ENCODE measurements at regions not wholly inside any gene's neighbourhood (a gene's known extent, or its start where the extent isn't known, plus 50 kb on each side); places are given as distances from the start of the nearest gene placed in this dataset.

GRCh38 chr2:193538061-193538460 lies 1343.3 kb upstream of the TMEFF2 start:
- H3K36me3 ChIP-seq (ENCODE audit: control insufficient read depth, insufficient read depth, low read length): no peaks in the 10 kb centered on the region
- H3K9ac ChIP-seq (ENCODE audit: low read length): no peak overlapping the region
- no peak overlapping the region for H3K4me3 ChIP-seq (ENCODE audit: low read length)
- H3K27me3 ChIP-seq (ENCODE audit: control insufficient read depth, insufficient read depth, low read length): no peaks in the 10 kb centered on the region
- H3K4me1 ChIP-seq (ENCODE audit: control insufficient read depth, insufficient read depth, low read length): no peaks in the 10 kb centered on the region
- no peak overlapping the region for H3K27ac ChIP-seq (ENCODE audit: low read depth, low read length)

GRCh38 chr2:193537531-193537930 lies 1342.8 kb upstream of the TMEFF2 start:
- H3K36me3 ChIP-seq (ENCODE audit: control insufficient read depth, insufficient read depth, low read length): no peaks in the 10 kb centered on the region
- H3K27me3 ChIP-seq (ENCODE audit: control insufficient read depth, insufficient read depth, low read length): no peaks in the 10 kb centered on the region
- H3K4me1 ChIP-seq (ENCODE audit: control insufficient read depth, insufficient read depth, low read length): no peaks in the 10 kb centered on the region
- no peak overlapping the region for H3K27ac ChIP-seq (ENCODE audit: low read depth, low read length)
- H3K4me3 ChIP-seq (ENCODE audit: low read length): no peak overlapping the region
- H3K9ac ChIP-seq (ENCODE audit: low read length): no peak overlapping the region

- Histone ChIP-seq H3K36me3 (ENCODE audit: control insufficient read depth, insufficient read depth, low read length) (no peaks in the 10 kb centered on the region), H3K27ac (ENCODE audit: low read depth, low read length) (no peak overlapping the region), H3K4me1 (ENCODE audit: control insufficient read depth, insufficient read depth, low read length) (no peaks in the 10 kb centered on the region), H3K9ac (ENCODE audit: low read length) (no peak overlapping the region), H3K27me3 (ENCODE audit: control insufficient read depth, insufficient read depth, low read length) (no peaks in the 10 kb centered on the region), H3K4me3 (ENCODE audit: low read length) (no peak overlapping the region)
Observed at GRCh38 chr2:193528458-193528857, 1333.7 kb upstream of the TMEFF2 start.

- no peak overlapping the region for H3K4me3 ChIP-seq (ENCODE audit: low read length)
- H3K4me1 ChIP-seq (ENCODE audit: control insufficient read depth, insufficient read depth, low read length): no peaks in the 10 kb centered on the region
- no peaks in the 10 kb centered on the region for H3K36me3 ChIP-seq (ENCODE audit: control insufficient read depth, insufficient read depth, low read length)
Observed at GRCh38 chr2:193527146-193527545, 1332.4 kb upstream of the TMEFF2 start.

GRCh38 chr2:193523662-193524061 lies 1328.9 kb upstream of the TMEFF2 start:
- no peak overlapping the region for H3K4me3 ChIP-seq (ENCODE audit: low read length)
- H3K36me3 ChIP-seq (ENCODE audit: control insufficient read depth, insufficient read depth, low read length): no peaks in the 10 kb centered on the region
- no peak overlapping the region for H3K9ac ChIP-seq (ENCODE audit: low read length)
- no peaks in the 10 kb centered on the region for H3K4me1 ChIP-seq (ENCODE audit: control insufficient read depth, insufficient read depth, low read length)
- H3K27ac ChIP-seq (ENCODE audit: low read depth, low read length): no peak overlapping the region
- H3K27me3 ChIP-seq (ENCODE audit: control insufficient read depth, insufficient read depth, low read length): no peaks in the 10 kb centered on the region

More at GRCh38 chr2:193527146-193527545, 1332.4 kb upstream of the TMEFF2 start:
- Histone ChIP-seq H3K9ac (ENCODE audit: low read length) (no peak overlapping the region), H3K27me3 (ENCODE audit: control insufficient read depth, insufficient read depth, low read length) (no peaks in the 10 kb centered on the region), H3K27ac (ENCODE audit: low read depth, low read length) (no peak overlapping the region)

GRCh38 chr2:193521523-193521922 lies 1326.8 kb upstream of the TMEFF2 start:
- Histone ChIP-seq H3K4me1 (ENCODE audit: control insufficient read depth, insufficient read depth, low read length) (no peaks in the 10 kb centered on the region), H3K9ac (ENCODE audit: low read length) (no peak overlapping the region), H3K36me3 (ENCODE audit: control insufficient read depth, insufficient read depth, low read length) (no peaks in the 10 kb centered on the region)

GRCh38 chr2:193520709-193521458 lies 1326.2 kb upstream of the TMEFF2 start:
- no peaks in the 10 kb centered on the region for H3K4me1 ChIP-seq (ENCODE audit: control insufficient read depth, insufficient read depth, low read length)
- H3K27ac ChIP-seq (ENCODE audit: low read depth, low read length): no peak overlapping the region
- no peaks in the 10 kb centered on the region for H3K27me3 ChIP-seq (ENCODE audit: control insufficient read depth, insufficient read depth, low read length)
- no peak overlapping the region for H3K4me3 ChIP-seq (ENCODE audit: low read length)
- no peak overlapping the region for H3K9ac ChIP-seq (ENCODE audit: low read length)
- no peaks in the 10 kb centered on the region for H3K36me3 ChIP-seq (ENCODE audit: control insufficient read depth, insufficient read depth, low read length)

More at GRCh38 chr2:193521523-193521922, 1326.8 kb upstream of the TMEFF2 start:
- H3K27me3 ChIP-seq (ENCODE audit: control insufficient read depth, insufficient read depth, low read length): no peaks in the 10 kb centered on the region
- no peak overlapping the region for H3K27ac ChIP-seq (ENCODE audit: low read depth, low read length)
- H3K4me3 ChIP-seq (ENCODE audit: low read length): no peak overlapping the region

- H3K36me3 ChIP-seq (ENCODE audit: control insufficient read depth, insufficient read depth, low read length): no peaks in the 10 kb centered on the region
- H3K4me1 ChIP-seq (ENCODE audit: control insufficient read depth, insufficient read depth, low read length): no peaks in the 10 kb centered on the region
- H3K9ac ChIP-seq (ENCODE audit: low read length): no peak overlapping the region
- H3K27me3 ChIP-seq (ENCODE audit: control insufficient read depth, insufficient read depth, low read length): no peaks in the 10 kb centered on the region
- H3K4me3 ChIP-seq (ENCODE audit: low read length): no peak overlapping the region
- no peak overlapping the region for H3K27ac ChIP-seq (ENCODE audit: low read depth, low read length)
Observed at GRCh38 chr2:193518041-193518817, 1323.5 kb upstream of the TMEFF2 start.

GRCh38 chr2:193517615-193518014 lies 1322.9 kb upstream of the TMEFF2 start:
- Histone ChIP-seq H3K27me3 (ENCODE audit: control insufficient read depth, insufficient read depth, low read length) (no peaks in the 10 kb centered on the region), H3K36me3 (ENCODE audit: control insufficient read depth, insufficient read depth, low read length) (no peaks in the 10 kb centered on the region), H3K9ac (ENCODE audit: low read length) (no peak overlapping the region), H3K4me1 (ENCODE audit: control insufficient read depth, insufficient read depth, low read length) (no peaks in the 10 kb centered on the region), H3K4me3 (ENCODE audit: low read length) (no peak overlapping the region), H3K27ac (ENCODE audit: low read depth, low read length) (no peak overlapping the region)

- Histone ChIP-seq H3K36me3 (ENCODE audit: control insufficient read depth, insufficient read depth, low read length) (no peaks in the 10 kb centered on the region), H3K4me3 (ENCODE audit: low read length) (no peak overlapping the region), H3K9ac (ENCODE audit: low read length) (no peak overlapping the region), H3K4me1 (ENCODE audit: control insufficient read depth, insufficient read depth, low read length) (no peaks in the 10 kb centered on the region), H3K27me3 (ENCODE audit: control insufficient read depth, insufficient read depth, low read length) (no peaks in the 10 kb centered on the region), H3K27ac (ENCODE audit: low read depth, low read length) (no peak overlapping the region)
Observed at GRCh38 chr2:193506035-193506434, 1311.3 kb upstream of the TMEFF2 start.

- Histone ChIP-seq H3K4me1 (ENCODE audit: control insufficient read depth, insufficient read depth, low read length) (no peaks in the 10 kb centered on the region), H3K27me3 (ENCODE audit: control insufficient read depth, insufficient read depth, low read length) (no peaks in the 10 kb centered on the region), H3K9ac (ENCODE audit: low read length) (no peak overlapping the region), H3K27ac (ENCODE audit: low read depth, low read length) (no peak overlapping the region), H3K36me3 (ENCODE audit: control insufficient read depth, insufficient read depth, low read length) (no peaks in the 10 kb centered on the region), H3K4me3 (ENCODE audit: low read length) (no peak overlapping the region)
Observed at GRCh38 chr2:193505620-193506019, 1310.9 kb upstream of the TMEFF2 start.

- Histone ChIP-seq H3K27ac (ENCODE audit: low read depth, low read length) (no peak overlapping the region), H3K36me3 (ENCODE audit: control insufficient read depth, insufficient read depth, low read length) (no peaks in the 10 kb centered on the region), H3K4me1 (ENCODE audit: control insufficient read depth, insufficient read depth, low read length) (no peaks in the 10 kb centered on the region), H3K4me3 (ENCODE audit: low read length) (no peak overlapping the region), H3K27me3 (ENCODE audit: control insufficient read depth, insufficient read depth, low read length) (no peaks in the 10 kb centered on the region), H3K9ac (ENCODE audit: low read length) (no peak overlapping the region)
Observed at GRCh38 chr2:193502363-193503035, 1307.8 kb upstream of the TMEFF2 start.
